ENCODE measurements at regions not wholly inside any gene's neighbourhood (a gene's known extent, or its start where the extent isn't known, plus 50 kb on each side); places are given as distances from the start of the nearest gene placed in this dataset.

GRCh38 chr3:64398006-64398405, 172.7 kb upstream of the PRICKLE2 start:
- Histone ChIP-seq H3K4ac (ENCODE audit: low read length) (no peak overlapping the region), H3K18ac (ENCODE audit: low read length) (no peak overlapping the region), H3K79me1 (ENCODE audit: low read depth, low read length) (no peaks in the 10 kb centered on the region), H2BK120ac (ENCODE audit: low read depth, low read length) (no peak overlapping the region), H2AFZ (ENCODE audit: low read length) (no peak overlapping the region), H2AK5ac (ENCODE audit: low read depth, low read length) (no peak overlapping the region), H4K91ac (ENCODE audit: low read depth, low read length, poor library complexity) (no peak overlapping the region), H3K9ac (ENCODE audit: low read depth, low read length, poor library complexity) (no peak overlapping the region), H4K8ac (ENCODE audit: low read depth, low read length) (no peak overlapping the region), H3K27ac (replicated peaks; ENCODE audit: low read length) (no peak overlapping the region), H3K27me3 (ENCODE audit: control insufficient read depth in 3 of 3, insufficient read depth in 3 of 3, low read depth in 1 of 3, low read length in 3 of 3) (no peaks in the 10 kb centered on the region), H3K4me2 (ENCODE audit: insufficient read depth, low read length, poor library complexity, severe bottlenecking) (no peak overlapping the region), H3K9me3 (replicated peaks in 1 of 2; ENCODE audit: control insufficient read depth in 2 of 2, insufficient read depth in 1 of 2, low read depth in 1 of 2, low read length in 2 of 2) (no peaks in the 10 kb centered on the region), H3K14ac (ENCODE audit: low read length) (no peak overlapping the region), H3K23ac (ENCODE audit: low read depth, low read length, poor library complexity) (no peak overlapping the region), H3K36me3 (replicated peaks in 1 of 2; ENCODE audit: control insufficient read depth in 2 of 2, insufficient read depth in 2 of 2, low read length in 2 of 2) (no peaks in the 10 kb centered on the region), H2BK5ac (ENCODE audit: low read length) (no peak overlapping the region), H2BK15ac (ENCODE audit: low read length) (no peak overlapping the region), H3K4me3 (ENCODE audit: low read length in 2 of 2) (no peak overlapping the region), H2BK12ac (ENCODE audit: low read length) (no peak overlapping the region), H3K4me1 (ENCODE audit: control insufficient read depth in 2 of 2, insufficient read depth in 1 of 2, low read depth in 1 of 2, low read length in 2 of 2) (peaks cover 5 to 7% of the 10 kb centered on the region in 2 donors)
- DNase-seq (ENCODE audit: low spot score): no peak
- no CpG with 5 or more reads among the region's 5 CpGs for WGBS, 2 donors (ENCODE audit: extremely low coverage in 2 of 2, insufficient read length in 2 of 2, insufficient replicate concordance in 1 of 2)

- peaks cover 5 to 7% of the 10 kb centered on the region in 2 donors for H3K4me1 ChIP-seq (ENCODE audit: control insufficient read depth in 2 of 2, insufficient read depth in 1 of 2, low read depth in 1 of 2, low read length in 2 of 2)
- H3K23ac ChIP-seq (ENCODE audit: low read depth, low read length, poor library complexity): no peak overlapping the region
- H2BK120ac ChIP-seq (ENCODE audit: low read depth, low read length): no peak overlapping the region
- no peaks in the 10 kb centered on the region for H3K36me3 ChIP-seq (replicated peaks in 1 of 2; ENCODE audit: control insufficient read depth in 2 of 2, insufficient read depth in 2 of 2, low read length in 2 of 2)
- no peak overlapping the region for H2BK5ac ChIP-seq (ENCODE audit: low read length)
- H3K4ac ChIP-seq (ENCODE audit: low read length): no peak overlapping the region
- H4K91ac ChIP-seq (ENCODE audit: low read depth, low read length, poor library complexity): no peak overlapping the region
- H4K8ac ChIP-seq (ENCODE audit: low read depth, low read length): no peak overlapping the region
- H3K79me1 ChIP-seq (ENCODE audit: low read depth, low read length): no peaks in the 10 kb centered on the region
- H3K27ac ChIP-seq (replicated peaks; ENCODE audit: low read length): no peak overlapping the region
- H3K14ac ChIP-seq (ENCODE audit: low read length): no peak overlapping the region
- no peak overlapping the region for H3K4me3 ChIP-seq (ENCODE audit: low read length in 2 of 2)
- no CpG with 5 or more reads among the region's 2 CpGs for WGBS, 2 donors (ENCODE audit: extremely low coverage in 2 of 2, insufficient read length in 2 of 2, insufficient replicate concordance in 1 of 2)
- no peaks in the 10 kb centered on the region for H3K27me3 ChIP-seq (ENCODE audit: control insufficient read depth in 3 of 3, insufficient read depth in 3 of 3, low read depth in 1 of 3, low read length in 3 of 3)
- DNase-seq (ENCODE audit: low spot score): no peak
- no peak overlapping the region for H2AK5ac ChIP-seq (ENCODE audit: low read depth, low read length)
- no peak overlapping the region for H3K18ac ChIP-seq (ENCODE audit: low read length)
- no peaks in the 10 kb centered on the region for H3K9me3 ChIP-seq (replicated peaks in 1 of 2; ENCODE audit: control insufficient read depth in 2 of 2, insufficient read depth in 1 of 2, low read depth in 1 of 2, low read length in 2 of 2)
- H2BK15ac ChIP-seq (ENCODE audit: low read length): no peak overlapping the region
- no peak overlapping the region for H2BK12ac ChIP-seq (ENCODE audit: low read length)
- H2AFZ ChIP-seq (ENCODE audit: low read length): peak overlapping the region; percentile 65
- no peak overlapping the region for H3K9ac ChIP-seq (ENCODE audit: low read depth, low read length, poor library complexity)
- H3K4me2 ChIP-seq (ENCODE audit: insufficient read depth, low read length, poor library complexity, severe bottlenecking): no peak overlapping the region
These were observed 172.3 kb upstream of the PRICKLE2 start for GRCh38 chr3:64397573-64397972.

- Histone ChIP-seq H2BK5ac (ENCODE audit: low read length) (no peak overlapping the region), H3K4me1 (ENCODE audit: control insufficient read depth in 2 of 2, insufficient read depth in 1 of 2, low read depth in 1 of 2, low read length in 2 of 2) (peaks cover 5 to 7% of the 10 kb centered on the region in 2 donors), H3K27ac (replicated peaks; ENCODE audit: low read length) (no peak overlapping the region), H3K23ac (ENCODE audit: low read depth, low read length, poor library complexity) (peak overlapping the region; percentile 18), H3K9me3 (replicated peaks in 1 of 2; ENCODE audit: control insufficient read depth in 2 of 2, insufficient read depth in 1 of 2, low read depth in 1 of 2, low read length in 2 of 2) (no peaks in the 10 kb centered on the region), H3K27me3 (ENCODE audit: control insufficient read depth in 3 of 3, insufficient read depth in 3 of 3, low read depth in 1 of 3, low read length in 3 of 3) (no peaks in the 10 kb centered on the region), H3K79me1 (ENCODE audit: low read depth, low read length) (no peaks in the 10 kb centered on the region), H3K4me2 (ENCODE audit: insufficient read depth, low read length, poor library complexity, severe bottlenecking) (no peak overlapping the region), H2BK12ac (ENCODE audit: low read length) (peak overlapping the region; percentile 78), H3K4me3 (ENCODE audit: low read length in 2 of 2) (no peak overlapping the region), H4K91ac (ENCODE audit: low read depth, low read length, poor library complexity) (no peak overlapping the region), H3K14ac (ENCODE audit: low read length) (no peak overlapping the region), H2AFZ (ENCODE audit: low read length) (no peak overlapping the region), H2AK5ac (ENCODE audit: low read depth, low read length) (peak overlapping the region; percentile 40), H2BK120ac (ENCODE audit: low read depth, low read length) (no peak overlapping the region), H3K36me3 (replicated peaks in 1 of 2; ENCODE audit: control insufficient read depth in 2 of 2, insufficient read depth in 2 of 2, low read length in 2 of 2) (no peaks in the 10 kb centered on the region), H2BK15ac (ENCODE audit: low read length) (no peak overlapping the region), H4K8ac (ENCODE audit: low read depth, low read length) (no peak overlapping the region), H3K9ac (ENCODE audit: low read depth, low read length, poor library complexity) (no peak overlapping the region), H3K4ac (ENCODE audit: low read length) (no peak overlapping the region), H3K18ac (ENCODE audit: low read length) (no peak overlapping the region)
- no peak for DNase-seq (ENCODE audit: low spot score)
- no CpG with 5 or more reads among the region's 2 CpGs for WGBS, 2 donors (ENCODE audit: extremely low coverage in 2 of 2, insufficient read length in 2 of 2, insufficient replicate concordance in 1 of 2)
These were observed 170.2 kb upstream of the PRICKLE2 start for GRCh38 chr3:64395490-64395889.

GRCh38 chr3:64393193-64393592, 167.9 kb upstream of the PRICKLE2 start:
- Histone ChIP-seq H3K36me3 (replicated peaks in 1 of 2; ENCODE audit: control insufficient read depth in 2 of 2, insufficient read depth in 2 of 2, low read length in 2 of 2) (no peaks in the 10 kb centered on the region), H3K4me3 (ENCODE audit: low read length in 2 of 2) (no peak overlapping the region), H3K9me3 (replicated peaks in 1 of 2; ENCODE audit: control insufficient read depth in 2 of 2, insufficient read depth in 1 of 2, low read depth in 1 of 2, low read length in 2 of 2) (no peaks in the 10 kb centered on the region), H3K14ac (ENCODE audit: low read length) (no peak overlapping the region), H3K23ac (ENCODE audit: low read depth, low read length, poor library complexity) (no peak overlapping the region), H3K4me2 (ENCODE audit: insufficient read depth, low read length, poor library complexity, severe bottlenecking) (no peak overlapping the region), H2BK5ac (ENCODE audit: low read length) (no peak overlapping the region), H4K8ac (ENCODE audit: low read depth, low read length) (no peak overlapping the region), H3K79me1 (ENCODE audit: low read depth, low read length) (no peaks in the 10 kb centered on the region), H2BK120ac (ENCODE audit: low read depth, low read length) (no peak overlapping the region), H2AFZ (ENCODE audit: low read length) (no peak overlapping the region), H3K27me3 (ENCODE audit: control insufficient read depth in 3 of 3, insufficient read depth in 3 of 3, low read depth in 1 of 3, low read length in 3 of 3) (no peaks in the 10 kb centered on the region), H3K27ac (replicated peaks; ENCODE audit: low read length) (no peak overlapping the region), H3K9ac (ENCODE audit: low read depth, low read length, poor library complexity) (no peak overlapping the region), H2BK12ac (ENCODE audit: low read length) (no peak overlapping the region), H2BK15ac (ENCODE audit: low read length) (no peak overlapping the region), H4K91ac (ENCODE audit: low read depth, low read length, poor library complexity) (no peak overlapping the region), H3K18ac (ENCODE audit: low read length) (peak overlapping the region; percentile 41), H3K4me1 (ENCODE audit: control insufficient read depth in 2 of 2, insufficient read depth in 1 of 2, low read depth in 1 of 2, low read length in 2 of 2) (peaks cover 5 to 7% of the 10 kb centered on the region in 2 donors), H2AK5ac (ENCODE audit: low read depth, low read length) (no peak overlapping the region), H3K4ac (ENCODE audit: low read length) (no peak overlapping the region)
- WGBS, 2 donors (ENCODE audit: extremely low coverage in 2 of 2, insufficient read length in 2 of 2, insufficient replicate concordance in 1 of 2): no CpG with 5 or more reads among the region's 5 CpGs
- no peak for DNase-seq (ENCODE audit: low spot score)
